GM12878 (cell line): ENCODE measurements at regions not wholly inside any gene's neighbourhood (a gene's known extent, or its start where the extent isn't known, plus 50 kb on each side); places are given as distances from the start of the nearest gene placed in this dataset.

Source experiments
- ATAC-seq: fragments of 200-7000 bp; cut with Tn5 transposase; 3 replicates; pipeline ENCODE4 v1.9.1; 2020; ENCODE audit warnings: mild to moderate bottlenecking, moderate library complexity
- BruUV-seq: library from RNA; stranded (reverse); fragments of 400-500 nt; replicated peaks from 2 replicates; lab custom pipeline; 2021; lab: Mats Ljungman, UMichigan
- CTCF ChIA-PET: fragments of 300-600 bp; sonication (Branson Sonifier 250); formaldehyde crosslinking; extraction: SDS; loops from one replicate; lab custom pipeline; 2021; ENCODE audit warnings: inconsistent platforms; lab: Yijun Ruan, JAX
- POLR2A ChIA-PET: fragments of 350-600 bp; formaldehyde crosslinking; extraction: SDS; loops from one replicate; lab custom pipeline; 2021; ENCODE audit warnings: inconsistent platforms; lab: Charles Lee
- RAD21 ChIA-PET: fragments of 300-600 bp; sonication (Branson Sonifier 250); formaldehyde crosslinking; loops from one replicate; lab custom pipeline; 2023; ENCODE audit warnings: antibody characterized with exemption; ENCODE audit not compliant: unreplicated experiment; lab: Charles Lee
- SMC1A ChIA-PET: fragments of 300-600 bp; sonication (Branson Sonifier 250); formaldehyde crosslinking; loops from one replicate; lab custom pipeline; 2023; ENCODE audit not compliant: unreplicated experiment, uncharacterized antibody; lab: Charles Lee
- DNase-seq: peaks from one replicate; pipeline ENCODE4 v3.0.0-alpha.2; 2011; ENCODE audit warnings: low read depth, low spot score
- FAIRE-seq: peaks from 3 replicates; lab custom pipeline; 2011; peaks lifted over from hg19 to GRCh38; lab: Jason Lieb, UNC
- H2AFZ ChIP-seq: 2 replicates; pipeline ENCODE4 v1.6.0; 2011; ENCODE audit warnings: low read depth, low read length, control low read depth; ENCODE audit not compliant: control insufficient read depth
- H3K27ac ChIP-seq: 2 replicates; pipeline ENCODE4 v1.5.1; 2011; ENCODE audit warnings: control low read depth; ENCODE audit not compliant: control insufficient read depth, insufficient read depth
- H3K27me3 ChIP-seq, 2 experiments: replicated peaks in 1 of 2; 2 replicates each; pipeline versions ENCODE4 v1.6.0 to v1.6.1; 2011; ENCODE audit warnings: low read length in 1 of 2; ENCODE audit not compliant: control insufficient read depth in 2 of 2, insufficient read depth in 2 of 2
- H3K36me3 ChIP-seq, 2 experiments: 2 replicates each; pipeline ENCODE4 v1.5.1; 2011; ENCODE audit warnings: low read length in 1 of 2; ENCODE audit not compliant: control insufficient read depth in 2 of 2, insufficient read depth in 2 of 2
- H3K4me1 ChIP-seq: 2 replicates; pipeline ENCODE4 v1.6.1; 2011; ENCODE audit warnings: mild to moderate bottlenecking, low read length, moderate library complexity, mixed read lengths; ENCODE audit not compliant: control insufficient read depth, insufficient read depth
- H3K4me2 ChIP-seq: 2 replicates; pipeline ENCODE4 v1.6.0; 2011; ENCODE audit warnings: control low read depth; ENCODE audit not compliant: control insufficient read depth, insufficient read depth
- H3K4me3 ChIP-seq: fragments of 200-600 bp; sonication (generic); 2 replicates; pipeline ENCODE4 v1.5.1; 2016
- H3K79me2 ChIP-seq: 2 replicates; pipeline ENCODE4 v1.6.0; 2011; ENCODE audit warnings: low read length; ENCODE audit not compliant: control insufficient read depth, insufficient read depth
- H3K9ac ChIP-seq: 2 replicates; pipeline ENCODE4 v1.8.0; 2011; ENCODE audit warnings: low read length, control low read depth, mixed read lengths; ENCODE audit not compliant: control insufficient read depth, insufficient read depth
- H3K9me3 ChIP-seq: replicated peaks from 3 replicates; pipeline ENCODE4 v1.5.1; 2011; ENCODE audit warnings: mild to moderate bottlenecking, low read length; ENCODE audit not compliant: control insufficient read depth, insufficient read depth
- H4K20me1 ChIP-seq: 2 replicates; pipeline ENCODE4 v1.6.0; 2011; ENCODE audit not compliant: control insufficient read depth, insufficient read depth
- IKZF1 ChIP-seq: fragments of 450-650 bp; conservative IDR thresholded peaks from 2 replicates; pipeline ENCODE4 v1.6.1; 2017; ENCODE audit warnings: antibody characterized with exemption, mild to moderate bottlenecking
- RBBP5 ChIP-seq: fragments of 200-600 bp; sonication (generic); conservative IDR thresholded peaks from 2 replicates; pipeline ENCODE4 v1.6.1; 2016
- RCOR1 ChIP-seq: conservative IDR thresholded peaks from 2 replicates; pipeline ENCODE4 v1.6.1; 2012; ENCODE audit warnings: low read depth, low read length, improper control_type of control experiment
- SRF ChIP-seq, 2 experiments: IDR thresholded peaks; 2 replicates each; pipeline ENCODE4 v1.6.1; 2011; ENCODE audit warnings: low read depth in 2 of 2, low read length in 2 of 2, mild to moderate bottlenecking in 1 of 2, moderate library complexity in 1 of 2
- SUPT20H ChIP-seq: IDR thresholded peaks from 2 replicates; pipeline ENCODE4 v1.6.1; 2011; ENCODE audit warnings: low read depth, mild to moderate bottlenecking, low read length, moderate library complexity, borderline replicate concordance; ENCODE audit not compliant: control insufficient read depth
- WGBS: methylation state at CpG from one replicate; pipeline ENCODE4 v1.1.6; 2016; ENCODE audit warnings: low lambda C conversion rate; ENCODE audit not compliant: insufficient replicate concordance, insufficient coverage; ENCODE audit errors: missing lambda C conversion rate; 5-methylcytosine and 5-hydroxymethylcytosine counted together
- in situ Hi-C: fragments of 300-500 bp; cut with MboI; formaldehyde crosslinking; loops from 9 replicates; pipeline ENCODE4 v1.14.3; 2018; ENCODE audit warnings: mixed read lengths
- intact Hi-C: fragments of 100-400 bp; cut with micrococcal nuclease; formaldehyde crosslinking; loops from one replicate; pipeline ENCODE4 v1.14.2; 2022; ENCODE audit not compliant: unreplicated experiment
- TF ChIP-seq, protein P1 (sequence below): fragments of 450-650 bp; IDR thresholded peaks from 2 replicates; pipeline ENCODE4 v1.6.1; 2017; ENCODE audit warnings: antibody characterized with exemption, mild to moderate bottlenecking, moderate library complexity

GRCh38 chr22:47629273-47629711 is 866.8 kb downstream of the TBC1D22A start:
- Histone ChIP-seq H3K27ac (no peak overlapping the region), H3K36me3 (no peaks in the 10 kb centered on the region), H3K79me2 (no peaks in the 10 kb centered on the region), H3K9ac (no peak overlapping the region), H3K4me1 (no peaks in the 10 kb centered on the region), H3K4me2 (no peak overlapping the region), H3K9me3 (no peaks in the 10 kb centered on the region; the same call in 2 of the 3 replicates), H3K27me3 (no peaks in the 10 kb centered on the region), H3K4me3 (no peak overlapping the region), H2AFZ (no peak overlapping the region), H4K20me1 (no peaks in the 10 kb centered on the region)
- DNase-seq, result no peak
- POLR2A ChIA-PET, result no interaction called here
- TF ChIP-seq RBBP5 (no peak), IKZF1 (no peak), SUPT20H (no peak), SRF (IDR thresholded peaks at IDR 0.05; ENCODE audit: low read depth in 2 of 2, low read length in 2 of 2) (no peak), RCOR1 (no peak)
- TF ChIP-seq, protein P1, sequence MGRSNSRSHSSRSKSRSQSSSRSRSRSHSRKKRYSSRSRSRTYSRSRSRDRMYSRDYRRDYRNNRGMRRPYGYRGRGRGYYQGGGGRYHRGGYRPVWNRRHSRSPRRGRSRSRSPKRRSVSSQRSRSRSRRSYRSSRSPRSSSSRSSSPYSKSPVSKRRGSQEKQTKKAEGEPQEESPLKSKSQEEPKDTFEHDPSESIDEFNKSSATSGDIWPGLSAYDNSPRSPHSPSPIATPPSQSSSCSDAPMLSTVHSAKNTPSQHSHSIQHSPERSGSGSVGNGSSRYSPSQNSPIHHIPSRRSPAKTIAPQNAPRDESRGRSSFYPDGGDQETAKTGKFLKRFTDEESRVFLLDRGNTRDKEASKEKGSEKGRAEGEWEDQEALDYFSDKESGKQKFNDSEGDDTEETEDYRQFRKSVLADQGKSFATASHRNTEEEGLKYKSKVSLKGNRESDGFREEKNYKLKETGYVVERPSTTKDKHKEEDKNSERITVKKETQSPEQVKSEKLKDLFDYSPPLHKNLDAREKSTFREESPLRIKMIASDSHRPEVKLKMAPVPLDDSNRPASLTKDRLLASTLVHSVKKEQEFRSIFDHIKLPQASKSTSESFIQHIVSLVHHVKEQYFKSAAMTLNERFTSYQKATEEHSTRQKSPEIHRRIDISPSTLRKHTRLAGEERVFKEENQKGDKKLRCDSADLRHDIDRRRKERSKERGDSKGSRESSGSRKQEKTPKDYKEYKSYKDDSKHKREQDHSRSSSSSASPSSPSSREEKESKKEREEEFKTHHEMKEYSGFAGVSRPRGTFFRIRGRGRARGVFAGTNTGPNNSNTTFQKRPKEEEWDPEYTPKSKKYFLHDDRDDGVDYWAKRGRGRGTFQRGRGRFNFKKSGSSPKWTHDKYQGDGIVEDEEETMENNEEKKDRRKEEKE, result no peak
- intact Hi-C loops, result no loop called here
- BruUV-seq, result no TSS peak
- no peak for FAIRE-seq
- CTCF ChIA-PET, result no interaction called here
- SMC1A ChIA-PET, result no interaction called here
- WGBS, result 60% methylated on average over 18 of the region's 18 CpGs
- in situ Hi-C loops, result no loop called here
- no peak for ATAC-seq
- RAD21 ChIA-PET, result no interaction called here
